Hepatocyte (in vitro differentiated cells): ENCODE measurements at regions not wholly inside any gene's neighbourhood (a gene's known extent, or its start where the extent isn't known, plus 50 kb on each side); places are given as distances from the start of the nearest gene placed in this dataset.
"Not testable (repeated sequence)": the region's sequence is repeated elsewhere in the genome, so short reads cannot be mapped to it uniquely, and the experiment has no call there.

Source experiments
- DNase-seq: peaks from one replicate; pipeline ENCODE4 v3.0.0-alpha.2; 2016; ENCODE audit warnings: low spot score
- H2AFZ ChIP-seq: fragments of 200-600 bp; sonication (generic); 2 replicates; pipeline ENCODE4 v1.6.0; 2016; ENCODE audit warnings: antibody characterized with exemption, mild to moderate bottlenecking
- H3K27ac ChIP-seq: fragments of 200-600 bp; sonication (generic); 2 replicates; pipeline ENCODE4 v1.5.1; 2016; ENCODE audit warnings: mild to moderate bottlenecking
- H3K27me3 ChIP-seq: fragments of 200-600 bp; sonication (generic); 2 replicates; pipeline ENCODE4 v1.6.1; 2016
- H3K36me3 ChIP-seq: fragments of 200-600 bp; sonication (generic); replicated peaks from 2 replicates; pipeline ENCODE4 v1.5.1; 2016; ENCODE audit warnings: low read depth; ENCODE audit not compliant: insufficient read depth
- H3K4me1 ChIP-seq: fragments of 200-600 bp; sonication (generic); 2 replicates; pipeline ENCODE4 v1.5.1; 2016; ENCODE audit warnings: mild to moderate bottlenecking, moderate library complexity; ENCODE audit not compliant: insufficient read depth
- H3K4me2 ChIP-seq: fragments of 200-600 bp; sonication (generic); 2 replicates; pipeline ENCODE4 v1.6.0; 2016
- H3K4me3 ChIP-seq: fragments of 200-600 bp; sonication (generic); 2 replicates; pipeline ENCODE4 v1.5.1; 2016; ENCODE audit warnings: mild to moderate bottlenecking
- H3K79me2 ChIP-seq: fragments of 200-600 bp; sonication (generic); 2 replicates; pipeline ENCODE4 v1.6.0; 2017; ENCODE audit warnings: mild to moderate bottlenecking
- H3K9me2 ChIP-seq: fragments of 200-600 bp; sonication (generic); replicated peaks from 2 replicates; pipeline ENCODE4 v1.6.0; 2017; ENCODE audit warnings: mild to moderate bottlenecking; ENCODE audit not compliant: insufficient read depth
- H3K9me3 ChIP-seq: fragments of 200-600 bp; sonication (generic); 2 replicates; pipeline ENCODE4 v1.5.1; 2016; ENCODE audit warnings: low read depth, mild to moderate bottlenecking
- H4K20me1 ChIP-seq: fragments of 200-600 bp; sonication (generic); 2 replicates; pipeline ENCODE4 v1.6.0; 2016; ENCODE audit warnings: mild to moderate bottlenecking; ENCODE audit not compliant: insufficient read depth, poor library complexity, severe bottlenecking
- EZH2 ChIP-seq: fragments of 200-600 bp; sonication (generic); IDR thresholded peaks from 2 replicates; pipeline ENCODE4 v1.6.1; 2016; ENCODE audit warnings: antibody characterized with exemption, mild to moderate bottlenecking, borderline replicate concordance
- EZH2phosphoT487 ChIP-seq: fragments of 200-600 bp; sonication (generic); IDR thresholded peaks from one replicate; pipeline ENCODE4 v1.6.1; 2018; ENCODE audit warnings: antibody characterized with exemption, mild to moderate bottlenecking, low read depth, moderate library complexity; ENCODE audit not compliant: unreplicated experiment, severe bottlenecking
- WGBS: methylation state at CpG from one replicate; pipeline ENCODE4 v1.1.6; 2016; ENCODE audit warnings: low lambda C conversion rate; ENCODE audit errors: missing lambda C conversion rate; 5-methylcytosine and 5-hydroxymethylcytosine counted together
- TF ChIP-seq, protein P1 (sequence below): fragments of 200-600 bp; sonication (generic); IDR thresholded peaks from 2 replicates; pipeline ENCODE4 v1.5.1; 2016; ENCODE audit warnings: antibody characterized with exemption, mild to moderate bottlenecking; ENCODE audit not compliant: poor library complexity

- no peak overlapping the region for H3K4me2 ChIP-seq
- TF ChIP-seq EZH2, result no peak
- TF ChIP-seq, protein P1, sequence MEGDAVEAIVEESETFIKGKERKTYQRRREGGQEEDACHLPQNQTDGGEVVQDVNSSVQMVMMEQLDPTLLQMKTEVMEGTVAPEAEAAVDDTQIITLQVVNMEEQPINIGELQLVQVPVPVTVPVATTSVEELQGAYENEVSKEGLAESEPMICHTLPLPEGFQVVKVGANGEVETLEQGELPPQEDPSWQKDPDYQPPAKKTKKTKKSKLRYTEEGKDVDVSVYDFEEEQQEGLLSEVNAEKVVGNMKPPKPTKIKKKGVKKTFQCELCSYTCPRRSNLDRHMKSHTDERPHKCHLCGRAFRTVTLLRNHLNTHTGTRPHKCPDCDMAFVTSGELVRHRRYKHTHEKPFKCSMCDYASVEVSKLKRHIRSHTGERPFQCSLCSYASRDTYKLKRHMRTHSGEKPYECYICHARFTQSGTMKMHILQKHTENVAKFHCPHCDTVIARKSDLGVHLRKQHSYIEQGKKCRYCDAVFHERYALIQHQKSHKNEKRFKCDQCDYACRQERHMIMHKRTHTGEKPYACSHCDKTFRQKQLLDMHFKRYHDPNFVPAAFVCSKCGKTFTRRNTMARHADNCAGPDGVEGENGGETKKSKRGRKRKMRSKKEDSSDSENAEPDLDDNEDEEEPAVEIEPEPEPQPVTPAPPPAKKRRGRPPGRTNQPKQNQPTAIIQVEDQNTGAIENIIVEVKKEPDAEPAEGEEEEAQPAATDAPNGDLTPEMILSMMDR, result no peak
- no peak for TF ChIP-seq EZH2phosphoT487
- no peak overlapping the region for H2AFZ ChIP-seq
- H3K9me2 ChIP-seq, result no peaks in the 10 kb centered on the region
- H4K20me1 ChIP-seq, result no peaks in the 10 kb centered on the region
- no peak for DNase-seq
- no peaks in the 10 kb centered on the region for H3K9me3 ChIP-seq
- WGBS, result 92% methylated on average over 1 of the region's 1 CpG
- no peaks in the 10 kb centered on the region for H3K27me3 ChIP-seq
- no peaks in the 10 kb centered on the region for H3K4me1 ChIP-seq
- H3K27ac ChIP-seq, result no peak overlapping the region
- no peaks in the 10 kb centered on the region for H3K79me2 ChIP-seq
- H3K4me3 ChIP-seq, result no peak overlapping the region
- no peaks in the 10 kb centered on the region for H3K36me3 ChIP-seq
These were observed 588.0 kb upstream of the LRRN3 start for GRCh38 chr7:110502888-110503465.

- TF ChIP-seq EZH2phosphoT487 (no peak), EZH2 (no peak)
- TF ChIP-seq, protein P1, result no peak
- no peak for DNase-seq
- Histone ChIP-seq H3K27ac (no peak overlapping the region), H3K36me3 (no peaks in the 10 kb centered on the region), H4K20me1 (no peaks in the 10 kb centered on the region), H3K4me1 (no peaks in the 10 kb centered on the region), H2AFZ (no peak overlapping the region), H3K9me3 (no peaks in the 10 kb centered on the region), H3K79me2 (no peaks in the 10 kb centered on the region), H3K4me2 (no peak overlapping the region), H3K4me3 (no peak overlapping the region), H3K9me2 (no peaks in the 10 kb centered on the region), H3K27me3 (no peaks in the 10 kb centered on the region)
- WGBS, result 79% methylated on average over 1 of the region's 1 CpG
These were observed 583.6 kb upstream of the LRRN3 start for GRCh38 chr7:110507369-110507768.

DNA sequence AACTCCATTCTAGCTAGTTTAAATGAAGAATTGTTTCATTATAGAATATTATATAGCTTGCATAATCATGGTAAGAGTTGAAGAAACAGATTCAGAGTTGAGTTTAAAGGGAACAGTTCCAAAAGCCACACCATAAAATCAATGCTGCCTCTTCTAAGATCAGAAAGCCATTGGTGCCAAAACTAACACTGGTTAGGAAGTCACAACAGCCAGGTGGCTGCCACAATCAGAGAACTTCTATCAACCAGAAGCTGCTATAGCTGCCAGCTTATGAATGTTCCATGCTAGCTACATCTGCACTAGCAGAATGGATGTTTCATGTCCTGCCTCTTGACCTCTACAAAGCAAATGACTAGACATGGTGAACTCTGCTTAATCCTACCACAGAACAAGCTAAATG, 583.1 kb upstream of the LRRN3 start:
- no peaks in the 10 kb centered on the region for H3K9me3 ChIP-seq
- no peak overlapping the region for H3K4me2 ChIP-seq
- H3K27ac ChIP-seq, result no peak overlapping the region
- H3K36me3 ChIP-seq, result no peaks in the 10 kb centered on the region
- H3K27me3 ChIP-seq, result no peaks in the 10 kb centered on the region
- H3K9me2 ChIP-seq, result no peaks in the 10 kb centered on the region
- no peaks in the 10 kb centered on the region for H4K20me1 ChIP-seq
- no peaks in the 10 kb centered on the region for H3K79me2 ChIP-seq
- TF ChIP-seq, protein P1, result no peak
- TF ChIP-seq EZH2phosphoT487, result no peak
- TF ChIP-seq EZH2, result no peak
- H3K4me3 ChIP-seq, result no peak overlapping the region
- H3K4me1 ChIP-seq, result no peaks in the 10 kb centered on the region
- DNase-seq, result no peak
- no peak overlapping the region for H2AFZ ChIP-seq

- H3K4me2 ChIP-seq, H3K9me3 ChIP-seq: not testable (repeated sequence)
- WGBS, result 62% methylated on average over 5 of the region's 5 CpGs
These were observed 575.9 kb upstream of the LRRN3 start for GRCh38 chr7:110514975-110515551.

More at GRCh38 chr7:110514975-110515551, 575.9 kb upstream of the LRRN3 start:
- not testable (repeated sequence) for DNase-seq, H3K27me3 ChIP-seq, H3K36me3 ChIP-seq, H3K9me2 ChIP-seq, H2AFZ ChIP-seq, H3K4me1 ChIP-seq, H4K20me1 ChIP-seq, H3K27ac ChIP-seq, H3K4me3 ChIP-seq, H3K79me2 ChIP-seq
